DOHH2 (cell line): ENCODE measurements at regions not wholly inside any gene's neighbourhood (a gene's known extent, or its start where the extent isn't known, plus 50 kb on each side); places are given as distances from the start of the nearest gene placed in this dataset.

Experiments
- H3F3A ChIP-seq: fragments of 200-600 bp; sonication (generic), shearing (Covaris generic); 2 replicates; pipeline ENCODE4 v1.6.0; 2016; ENCODE audit warnings: antibody characterized with exemption, mild to moderate bottlenecking; ENCODE audit not compliant: control insufficient read depth, insufficient read depth
- H3K27ac ChIP-seq: fragments of 200-600 bp; sonication (generic); 2 replicates; pipeline ENCODE4 v1.5.1; 2014; ENCODE audit warnings: low read depth, mild to moderate bottlenecking, low read length, moderate library complexity
- H3K27me3 ChIP-seq: fragments of 200-600 bp; sonication (generic); 2 replicates; pipeline ENCODE4 v1.6.1; 2014; ENCODE audit warnings: mild to moderate bottlenecking, low read length, mixed read lengths; ENCODE audit not compliant: control insufficient read depth
- H3K36me3 ChIP-seq: fragments of 200-600 bp; sonication (generic); 2 replicates; pipeline ENCODE4 v1.6.1; 2014; ENCODE audit warnings: mild to moderate bottlenecking, low read length, moderate library complexity, mixed read lengths; ENCODE audit not compliant: control insufficient read depth
- H3K4me1 ChIP-seq: fragments of 200-600 bp; sonication (generic); 2 replicates; pipeline ENCODE4 v1.6.1; 2014; ENCODE audit warnings: mild to moderate bottlenecking, low read length, mixed read lengths; ENCODE audit not compliant: control insufficient read depth
- H3K4me2 ChIP-seq: fragments of 200-600 bp; sonication (generic); 2 replicates; pipeline ENCODE4 v1.6.0; 2014; ENCODE audit warnings: mild to moderate bottlenecking, low read length, moderate library complexity
- H3K4me3 ChIP-seq: fragments of 200-600 bp; sonication (generic); 2 replicates; pipeline ENCODE4 v1.5.1; 2014; ENCODE audit warnings: mild to moderate bottlenecking, low read length, mixed read lengths
- H3K79me2 ChIP-seq: fragments of 200-600 bp; sonication (generic); 2 replicates; pipeline ENCODE4 v1.6.1; 2014; ENCODE audit warnings: mild to moderate bottlenecking, low read length, mixed read lengths; ENCODE audit not compliant: control insufficient read depth
- H3K9me2 ChIP-seq: fragments of 200-600 bp; sonication (generic); replicated peaks from 2 replicates; pipeline ENCODE4 v1.6.1; 2014; ENCODE audit warnings: mild to moderate bottlenecking, low read length, mixed read lengths; ENCODE audit not compliant: control insufficient read depth
- H3K9me3 ChIP-seq: fragments of 200-600 bp; sonication (generic); 2 replicates; pipeline ENCODE4 v1.6.1; 2014; ENCODE audit warnings: antibody characterized with exemption, low read length, mixed read lengths; ENCODE audit not compliant: control insufficient read depth, insufficient read depth
- H4K20me1 ChIP-seq: fragments of 200-600 bp; sonication (generic); 2 replicates; pipeline ENCODE4 v1.6.0; 2014; ENCODE audit warnings: low read depth, mild to moderate bottlenecking, antibody characterized with exemption, low read length, moderate library complexity; ENCODE audit not compliant: control insufficient read depth, insufficient read depth
- EZH2phosphoT487 ChIP-seq: fragments of 200-600 bp; sonication (generic); IDR thresholded peaks from 2 replicates; pipeline ENCODE4 v1.6.1; 2017; ENCODE audit warnings: borderline replicate concordance, mild to moderate bottlenecking, antibody characterized with exemption, low read length, moderate library complexity, mixed read lengths
- TF ChIP-seq, protein P1 (sequence below): fragments of 200-600 bp; sonication (generic); IDR thresholded peaks from one replicate; pipeline ENCODE4 v1.5.1; 2014; ENCODE audit warnings: antibody characterized with exemption, mild to moderate bottlenecking, low read depth, low read length; ENCODE audit not compliant: poor library complexity, severe bottlenecking

- Histone ChIP-seq H3K36me3 (no peaks in the 10 kb centered on the region), H3K4me2 (no peak overlapping the region), H3K4me1 (no peaks in the 10 kb centered on the region), H3K9me2 (no peaks in the 10 kb centered on the region), H3K79me2 (no peaks in the 10 kb centered on the region), H3K27ac (no peak overlapping the region), H3K4me3 (no peak overlapping the region), H4K20me1 (no peaks in the 10 kb centered on the region), H3K27me3 (peaks cover 3% of the 10 kb centered on the region), H3F3A (no peaks in the 10 kb centered on the region), H3K9me3 (no peaks in the 10 kb centered on the region)
- TF ChIP-seq EZH2phosphoT487: no peak
- TF ChIP-seq, protein P1, sequence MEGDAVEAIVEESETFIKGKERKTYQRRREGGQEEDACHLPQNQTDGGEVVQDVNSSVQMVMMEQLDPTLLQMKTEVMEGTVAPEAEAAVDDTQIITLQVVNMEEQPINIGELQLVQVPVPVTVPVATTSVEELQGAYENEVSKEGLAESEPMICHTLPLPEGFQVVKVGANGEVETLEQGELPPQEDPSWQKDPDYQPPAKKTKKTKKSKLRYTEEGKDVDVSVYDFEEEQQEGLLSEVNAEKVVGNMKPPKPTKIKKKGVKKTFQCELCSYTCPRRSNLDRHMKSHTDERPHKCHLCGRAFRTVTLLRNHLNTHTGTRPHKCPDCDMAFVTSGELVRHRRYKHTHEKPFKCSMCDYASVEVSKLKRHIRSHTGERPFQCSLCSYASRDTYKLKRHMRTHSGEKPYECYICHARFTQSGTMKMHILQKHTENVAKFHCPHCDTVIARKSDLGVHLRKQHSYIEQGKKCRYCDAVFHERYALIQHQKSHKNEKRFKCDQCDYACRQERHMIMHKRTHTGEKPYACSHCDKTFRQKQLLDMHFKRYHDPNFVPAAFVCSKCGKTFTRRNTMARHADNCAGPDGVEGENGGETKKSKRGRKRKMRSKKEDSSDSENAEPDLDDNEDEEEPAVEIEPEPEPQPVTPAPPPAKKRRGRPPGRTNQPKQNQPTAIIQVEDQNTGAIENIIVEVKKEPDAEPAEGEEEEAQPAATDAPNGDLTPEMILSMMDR: no peak
Measured at GRCh38 chr3:72698154-72698917, 149.9 kb downstream of the SHQ1 start.

DNA sequence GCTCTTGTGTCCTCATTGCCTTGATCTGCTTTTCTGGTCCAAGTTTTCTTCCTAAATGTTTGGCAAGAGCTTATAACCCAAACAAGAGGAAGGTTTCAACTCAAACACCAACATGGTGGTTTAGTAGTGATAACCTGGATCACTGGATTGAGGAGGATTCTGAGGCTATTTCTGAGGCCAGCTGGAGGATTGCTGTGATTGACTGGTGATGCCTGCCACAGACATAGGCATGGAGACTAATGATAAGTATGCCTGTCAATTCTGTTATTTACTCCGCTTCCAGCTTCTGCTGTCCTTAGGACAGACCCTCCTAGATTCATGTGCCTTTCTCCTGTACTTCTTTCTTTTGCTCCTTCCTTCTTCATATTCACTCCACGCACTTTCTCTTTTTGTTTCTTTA, 150.5 kb downstream of the SHQ1 start:
- H3K4me3 ChIP-seq: no peak overlapping the region
- H3F3A ChIP-seq: no peaks in the 10 kb centered on the region
- H3K4me1 ChIP-seq: no peaks in the 10 kb centered on the region
- no peaks in the 10 kb centered on the region for H3K36me3 ChIP-seq
- no peak overlapping the region for H3K4me2 ChIP-seq
- H3K9me2 ChIP-seq: no peaks in the 10 kb centered on the region
- no peaks in the 10 kb centered on the region for H3K9me3 ChIP-seq
- TF ChIP-seq, protein P1: no peak
- no peak for TF ChIP-seq EZH2phosphoT487
- no peak overlapping the region for H3K27ac ChIP-seq
- no peaks in the 10 kb centered on the region for H3K79me2 ChIP-seq
- H3K27me3 ChIP-seq: peaks cover 3% of the 10 kb centered on the region
- no peaks in the 10 kb centered on the region for H4K20me1 ChIP-seq

DNA sequence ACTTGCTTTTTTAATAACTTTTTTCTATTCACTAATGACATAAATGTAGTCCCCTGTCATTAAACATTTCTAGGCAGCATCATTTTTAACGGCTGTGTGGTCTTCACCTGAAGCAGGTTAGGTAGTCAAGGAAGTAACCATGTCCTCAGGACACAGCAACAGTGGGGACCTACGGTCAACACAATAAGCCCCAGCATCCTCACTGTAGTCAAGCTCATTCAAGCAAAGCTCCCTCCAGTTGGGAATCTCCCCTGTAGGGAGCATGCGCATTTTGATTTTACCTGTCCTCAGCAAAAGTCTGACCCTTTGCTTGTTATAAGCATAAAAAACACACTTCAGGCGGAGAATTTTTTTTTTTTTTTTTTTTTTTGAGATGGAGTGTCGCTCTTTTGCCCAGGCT, 151.4 kb downstream of the SHQ1 start:
- Histone ChIP-seq H3K4me3 (no peak overlapping the region), H3F3A (no peaks in the 10 kb centered on the region), H3K4me2 (no peak overlapping the region), H3K27me3 (peaks cover 3% of the 10 kb centered on the region), H3K4me1 (no peaks in the 10 kb centered on the region), H3K36me3 (no peaks in the 10 kb centered on the region), H3K27ac (no peak overlapping the region), H3K9me2 (no peaks in the 10 kb centered on the region), H3K9me3 (no peaks in the 10 kb centered on the region), H3K79me2 (no peaks in the 10 kb centered on the region), H4K20me1 (no peaks in the 10 kb centered on the region)
- no peak for TF ChIP-seq EZH2phosphoT487
- TF ChIP-seq, protein P1: no peak
